Fibroblast of the conjunctiva (primary cell): ENCODE measurements at regions not wholly inside any gene's neighbourhood (a gene's known extent, or its start where the extent isn't known, plus 50 kb on each side); places are given as distances from the start of the nearest gene placed in this dataset.
"Not testable (repeated sequence)": the region's sequence is repeated elsewhere in the genome, so short reads cannot be mapped to it uniquely, and the experiment has no call there.

ENCODE experiments used
- DNase-seq: peaks from one replicate; pipeline ENCODE4 v3.0.0-alpha.2; 2010; ENCODE audit warnings: low read depth

GRCh38 chr18:22741318-22741717 is 191.8 kb upstream of the RBBP8 start:
- DNase-seq = no peak

GRCh38 chr18:22742409-22742808 is 190.7 kb upstream of the RBBP8 start:
- DNase-seq = no peak

- no peak for DNase-seq
Measured at GRCh38 chr18:22745966-22746365, 187.2 kb upstream of the RBBP8 start.

GRCh38 chr18:22752014-22752413 is 181.1 kb upstream of the RBBP8 start:
- DNase-seq = no peak

GRCh38 chr18:22753130-22753831 is 179.8 kb upstream of the RBBP8 start:
- no peak for DNase-seq

GRCh38 chr18:22764005-22764404 is 169.1 kb upstream of the RBBP8 start:
- not testable (repeated sequence) for DNase-seq

GRCh38 chr18:22765896-22766295 is 167.2 kb upstream of the RBBP8 start:
- DNase-seq = no peak

GRCh38 chr18:22767653-22768052 is 165.5 kb upstream of the RBBP8 start:
- DNase-seq = no peak

GRCh38 chr18:22773944-22774343 is 159.2 kb upstream of the RBBP8 start:
- DNase-seq = no peak

GRCh38 chr18:22778996-22779395 is 154.1 kb upstream of the RBBP8 start:
- no peak for DNase-seq

- DNase-seq = no peak
Measured at GRCh38 chr18:22783245-22783644, 149.9 kb upstream of the RBBP8 start.

- DNase-seq = no peak
Measured at GRCh38 chr18:22783662-22784076, 149.5 kb upstream of the RBBP8 start.

- DNase-seq = no peak
Measured at GRCh38 chr18:22789052-22789451, 144.1 kb upstream of the RBBP8 start.

- DNase-seq = no peak
Measured at GRCh38 chr18:22789600-22789999, 143.5 kb upstream of the RBBP8 start.

- no peak for DNase-seq
Measured at GRCh38 chr18:22790545-22791309, 142.4 kb upstream of the RBBP8 start.

- no peak for DNase-seq
Measured at GRCh38 chr18:22791310-22791610, 141.9 kb upstream of the RBBP8 start.

- DNase-seq = no peak
Measured at GRCh38 chr18:22796113-22796512, 137.0 kb upstream of the RBBP8 start.

- peak; percentile 13 for DNase-seq
Measured at GRCh38 chr18:22800551-22800951, 132.6 kb upstream of the RBBP8 start.

GRCh38 chr18:22813648-22814328 is 119.3 kb upstream of the RBBP8 start:
- DNase-seq = no peak

GRCh38 chr18:22814329-22814703 is 118.8 kb upstream of the RBBP8 start:
- no peak for DNase-seq

- no peak for DNase-seq
Measured at GRCh38 chr18:22816266-22817176, 116.6 kb upstream of the RBBP8 start.

- no peak for DNase-seq
Measured at GRCh38 chr18:22817844-22818243, 115.3 kb upstream of the RBBP8 start.
